Neuronal stem cell (in vitro differentiated cells): ENCODE measurements at regions not wholly inside any gene's neighbourhood (a gene's known extent, or its start where the extent isn't known, plus 50 kb on each side); places are given as distances from the start of the nearest gene placed in this dataset.

Experiments used
- DNase-seq: peaks from one replicate; pipeline ENCODE4 v3.0.0-alpha.2; 2013; ENCODE audit warnings: low spot score
- H2AFZ ChIP-seq: one replicate; pipeline ENCODE4 v1.6.1; 2013; ENCODE audit warnings: mild to moderate bottlenecking, low read length, inconsistent platforms
- H2AK5ac ChIP-seq: 2 replicates; pipeline ENCODE4 v1.6.1; 2013; ENCODE audit warnings: low read depth, mild to moderate bottlenecking, inconsistent platforms, low read length, moderate library complexity, mixed read lengths
- H2BK120ac ChIP-seq: 2 replicates; pipeline ENCODE4 v1.6.1; 2013; ENCODE audit warnings: low read depth, mild to moderate bottlenecking, inconsistent platforms, low read length, moderate library complexity, mixed read lengths
- H2BK12ac ChIP-seq: one replicate; pipeline ENCODE4 v1.6.1; 2013; ENCODE audit warnings: low read length, inconsistent platforms
- H2BK15ac ChIP-seq: 2 replicates; pipeline ENCODE4 v1.6.1; 2013; ENCODE audit warnings: mild to moderate bottlenecking, low read length, inconsistent platforms, mixed read lengths
- H2BK5ac ChIP-seq: one replicate; pipeline ENCODE4 v1.6.1; 2013; ENCODE audit warnings: inconsistent platforms, mild to moderate bottlenecking, low read length, moderate library complexity
- H3K14ac ChIP-seq: one replicate; pipeline ENCODE4 v1.6.1; 2013; ENCODE audit warnings: low read length, inconsistent platforms
- H3K18ac ChIP-seq: 2 replicates; pipeline ENCODE4 v1.6.1; 2013; ENCODE audit warnings: low read length, inconsistent platforms
- H3K23ac ChIP-seq: 2 replicates; pipeline ENCODE4 v1.6.1; 2013; ENCODE audit warnings: low read depth, mild to moderate bottlenecking, mixed read lengths, low read length, inconsistent platforms; ENCODE audit not compliant: poor library complexity
- H3K27ac ChIP-seq: replicated peaks from 3 replicates; pipeline ENCODE4 v1.5.1; 2013; ENCODE audit warnings: low read length, inconsistent platforms
- H3K27me3 ChIP-seq, 3 experiments: 2 replicates each; pipeline ENCODE4 v1.6.1; 2013; ENCODE audit warnings: low read length in 3 of 3, mild to moderate bottlenecking in 2 of 3, inconsistent platforms in 1 of 3, low read depth in 1 of 3, mixed read lengths in 1 of 3, moderate library complexity in 1 of 3; ENCODE audit not compliant: control insufficient read depth in 3 of 3, insufficient read depth in 3 of 3
- H3K36me3 ChIP-seq, 2 donors: replicated peaks in 1 of 2; 2 replicates each; pipeline ENCODE4 v1.6.1; 2013; ENCODE audit warnings: low read length in 2 of 2; ENCODE audit not compliant: control insufficient read depth in 2 of 2, insufficient read depth in 2 of 2
- H3K4ac ChIP-seq: 2 replicates; pipeline ENCODE4 v1.6.1; 2013; ENCODE audit warnings: inconsistent platforms, mild to moderate bottlenecking, low read length, moderate library complexity
- H3K4me1 ChIP-seq, 2 donors: 1 replicate in 1 of 2; 2 replicates in 1 of 2; pipeline ENCODE4 v1.6.1; 2013; ENCODE audit warnings: low read length in 2 of 2, low read depth in 1 of 2; ENCODE audit not compliant: control insufficient read depth in 2 of 2, insufficient read depth in 1 of 2
- H3K4me2 ChIP-seq: one replicate; pipeline ENCODE4 v1.6.1; 2013; ENCODE audit warnings: mild to moderate bottlenecking, low read length, inconsistent platforms; ENCODE audit not compliant: insufficient read depth, poor library complexity, severe bottlenecking
- H3K4me3 ChIP-seq, 2 donors: 2 replicates each; pipeline ENCODE4 v1.5.1; 2013; ENCODE audit warnings: low read length in 2 of 2, mild to moderate bottlenecking in 2 of 2, inconsistent platforms in 1 of 2, moderate library complexity in 1 of 2
- H3K79me1 ChIP-seq: one replicate; pipeline ENCODE4 v1.6.1; 2013; ENCODE audit warnings: low read depth, mild to moderate bottlenecking, inconsistent platforms, low read length, moderate library complexity
- H3K9ac ChIP-seq: one replicate; pipeline ENCODE4 v1.6.1; 2013; ENCODE audit warnings: mild to moderate bottlenecking, low read depth, low read length, inconsistent platforms; ENCODE audit not compliant: poor library complexity
- H3K9me3 ChIP-seq, 2 donors: replicated peaks in 1 of 2; 2 replicates each; pipeline versions ENCODE3 to v1.6.1; 2013; ENCODE audit warnings: low read length in 2 of 2, mild to moderate bottlenecking in 2 of 2, inconsistent platforms in 1 of 2, low read depth in 1 of 2, mixed read lengths in 1 of 2, moderate library complexity in 1 of 2; ENCODE audit not compliant: control insufficient read depth in 2 of 2, insufficient read depth in 1 of 2
- H4K8ac ChIP-seq: one replicate; pipeline ENCODE4 v1.6.1; 2013; ENCODE audit warnings: low read depth, mild to moderate bottlenecking, inconsistent platforms, low read length, moderate library complexity
- H4K91ac ChIP-seq: one replicate; pipeline ENCODE4 v1.6.1; 2013; ENCODE audit warnings: low read length, low read depth, mild to moderate bottlenecking, inconsistent platforms; ENCODE audit not compliant: poor library complexity
- WGBS, 2 donors: extraction: QIAGEN DNeasy Blood & Tissue Kit; methylation state at CpG; one replicate each; pipeline ENCODE4 v1.1.7; 2013; ENCODE audit warnings: missing lambda C conversion rate in 2 of 2, mixed read lengths in 1 of 2; ENCODE audit not compliant: insufficient read length in 2 of 2, insufficient replicate concordance in 1 of 2; ENCODE audit errors: extremely low coverage in 2 of 2; 5-methylcytosine and 5-hydroxymethylcytosine counted together

- Histone ChIP-seq H2BK120ac (no peak overlapping the region), H2AFZ (no peak overlapping the region), H3K4me3 (no peak overlapping the region), H4K8ac (no peak overlapping the region), H3K9me3 (no peaks in the 10 kb centered on the region), H2BK12ac (no peak overlapping the region), H3K18ac (no peak overlapping the region), H3K23ac (no peak overlapping the region), H3K4ac (no peak overlapping the region), H4K91ac (no peak overlapping the region), H3K27me3 (no peaks in the 10 kb centered on the region), H3K4me2 (no peak overlapping the region), H3K27ac (no peak overlapping the region), H2AK5ac (no peak overlapping the region), H3K36me3 (no peaks in the 10 kb centered on the region), H2BK5ac (no peak overlapping the region), H3K79me1 (no peaks in the 10 kb centered on the region), H3K9ac (no peak overlapping the region), H3K4me1 (no peaks in the 10 kb centered on the region), H2BK15ac (no peak overlapping the region), H3K14ac (no peak overlapping the region)
- WGBS, 2 donors = no CpG with 5 or more reads among the region's 3 CpGs
- DNase-seq = no peak
Measured at GRCh38 chr3:132189601-132190000, 127.6 kb upstream of the ACP3 start.

GRCh38 chr3:132196113-132196512 lies 121.1 kb upstream of the ACP3 start:
- no peak overlapping the region for H2AK5ac ChIP-seq
- H3K4me1 ChIP-seq = no peaks in the 10 kb centered on the region
- no peak overlapping the region for H3K4me2 ChIP-seq
- no peak overlapping the region for H2AFZ ChIP-seq
- H2BK120ac ChIP-seq = no peak overlapping the region
- no CpG with 5 or more reads among the region's 1 CpG for WGBS, 2 donors
- no peak overlapping the region for H3K14ac ChIP-seq
- no peak overlapping the region for H3K23ac ChIP-seq
- no peak overlapping the region for H3K9ac ChIP-seq
- H3K4ac ChIP-seq = no peak overlapping the region
- H2BK15ac ChIP-seq = no peak overlapping the region
- H4K91ac ChIP-seq = no peak overlapping the region
- H4K8ac ChIP-seq = no peak overlapping the region
- H2BK12ac ChIP-seq = no peak overlapping the region
- H2BK5ac ChIP-seq = no peak overlapping the region
- no peaks in the 10 kb centered on the region for H3K36me3 ChIP-seq
- H3K4me3 ChIP-seq = no peak overlapping the region
- H3K18ac ChIP-seq = no peak overlapping the region
- H3K27me3 ChIP-seq = no peaks in the 10 kb centered on the region
- no peak for DNase-seq
- no peaks in the 10 kb centered on the region for H3K9me3 ChIP-seq
- no peaks in the 10 kb centered on the region for H3K79me1 ChIP-seq
- H3K27ac ChIP-seq = no peak overlapping the region

GRCh38 chr3:132198516-132198915 lies 118.7 kb upstream of the ACP3 start:
- Histone ChIP-seq H3K18ac (no peak overlapping the region), H3K4me3 (no peak overlapping the region), H3K9ac (no peak overlapping the region), H4K91ac (no peak overlapping the region), H3K36me3 (no peaks in the 10 kb centered on the region), H2BK5ac (no peak overlapping the region), H3K4ac (no peak overlapping the region), H3K27me3 (no peaks in the 10 kb centered on the region), H2AFZ (no peak overlapping the region), H3K27ac (no peak overlapping the region), H2BK120ac (no peak overlapping the region), H2BK15ac (no peak overlapping the region), H4K8ac (no peak overlapping the region), H3K9me3 (no peaks in the 10 kb centered on the region), H2AK5ac (no peak overlapping the region), H3K4me2 (no peak overlapping the region), H3K79me1 (no peaks in the 10 kb centered on the region), H3K4me1 (no peaks in the 10 kb centered on the region), H2BK12ac (no peak overlapping the region), H3K23ac (no peak overlapping the region), H3K14ac (no peak overlapping the region)
- DNase-seq = no peak

GRCh38 chr3:132199451-132199850 lies 117.8 kb upstream of the ACP3 start:
- Histone ChIP-seq H3K79me1 (no peaks in the 10 kb centered on the region), H2AK5ac (no peak overlapping the region), H4K91ac (no peak overlapping the region), H3K27me3 (no peaks in the 10 kb centered on the region), H3K4me2 (no peak overlapping the region), H3K14ac (no peak overlapping the region), H2AFZ (no peak overlapping the region), H3K4ac (no peak overlapping the region), H3K9ac (no peak overlapping the region), H3K4me3 (no peak overlapping the region), H3K4me1 (no peaks in the 10 kb centered on the region), H3K36me3 (no peaks in the 10 kb centered on the region), H3K27ac (no peak overlapping the region), H3K23ac (no peak overlapping the region), H2BK5ac (no peak overlapping the region), H3K9me3 (no peaks in the 10 kb centered on the region), H4K8ac (no peak overlapping the region), H2BK15ac (no peak overlapping the region), H3K18ac (no peak overlapping the region), H2BK12ac (no peak overlapping the region), H2BK120ac (no peak overlapping the region)
- no peak for DNase-seq
- WGBS, 2 donors = no CpG with 5 or more reads among the region's 1 CpG
